HG03457 (cell line): ENCODE measurements at regions not wholly inside any gene's neighbourhood (a gene's known extent, or its start where the extent isn't known, plus 50 kb on each side); places are given as distances from the start of the nearest gene placed in this dataset.
"Not testable (repeated sequence)": the region's sequence is repeated elsewhere in the genome, so short reads cannot be mapped to it uniquely, and the experiment has no call there.

Source experiments
- ATAC-seq: cut with Tn5 transposase; IDR thresholded peaks from one replicate; pipeline ENCODE4 v1.9.1; 2021; ENCODE audit warnings: moderate number of reproducible peaks; ENCODE audit not compliant: unreplicated experiment

DNA sequence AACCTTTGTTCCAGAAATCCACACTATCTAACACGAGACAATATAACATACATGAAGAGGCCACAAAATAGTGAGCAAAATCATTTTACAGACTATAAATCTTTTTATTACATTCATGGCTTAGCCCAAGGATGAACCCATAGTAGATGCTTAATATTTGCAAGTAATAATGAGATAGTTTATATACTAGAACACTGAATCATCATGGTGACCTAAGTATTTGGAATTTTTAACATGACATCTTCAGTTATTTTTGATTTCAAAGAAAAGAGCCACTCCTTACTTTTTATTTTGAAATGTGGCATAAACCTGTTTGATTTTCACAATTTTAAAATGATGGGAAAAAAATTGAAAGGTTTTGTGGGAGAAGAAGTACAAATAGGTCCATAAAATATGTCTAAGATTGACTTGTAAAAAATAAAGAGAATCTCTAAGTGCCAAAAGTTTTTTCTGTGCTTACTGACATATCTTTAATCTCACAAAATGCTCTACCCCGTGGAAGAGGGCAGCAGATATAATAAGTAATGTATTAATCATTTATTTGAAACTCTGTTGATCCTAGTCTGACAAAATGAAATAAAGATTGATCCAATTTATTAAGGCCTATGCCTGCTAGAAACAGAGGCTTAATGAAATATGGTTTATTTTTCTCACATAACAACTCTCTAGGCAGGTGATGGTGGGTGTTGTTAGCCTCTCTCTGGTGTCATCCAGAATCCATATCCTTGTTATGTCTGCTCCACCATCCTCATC lies 224.5 kb upstream of the CENPE start:
- no peak for ATAC-seq

DNA sequence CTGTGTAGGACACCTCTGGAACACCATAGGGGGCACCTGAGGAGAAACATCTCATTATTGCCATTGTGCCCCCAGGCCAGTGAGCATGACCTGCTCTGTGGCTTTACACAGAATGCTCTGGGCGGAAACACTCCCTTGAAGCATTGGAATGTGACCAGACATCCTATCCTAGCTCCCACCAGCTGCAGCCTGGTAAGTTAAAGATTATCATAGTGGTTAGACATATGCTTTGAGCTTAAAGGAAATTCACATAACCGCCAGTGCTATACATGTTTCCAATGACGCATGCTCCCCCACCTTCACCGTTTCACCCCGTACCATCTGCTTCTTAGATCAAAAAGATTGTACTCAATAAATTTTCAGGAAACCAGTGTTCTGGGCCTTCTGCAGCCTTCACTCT lies 217.7 kb upstream of the CENPE start:
- ATAC-seq, result no peak

DNA sequence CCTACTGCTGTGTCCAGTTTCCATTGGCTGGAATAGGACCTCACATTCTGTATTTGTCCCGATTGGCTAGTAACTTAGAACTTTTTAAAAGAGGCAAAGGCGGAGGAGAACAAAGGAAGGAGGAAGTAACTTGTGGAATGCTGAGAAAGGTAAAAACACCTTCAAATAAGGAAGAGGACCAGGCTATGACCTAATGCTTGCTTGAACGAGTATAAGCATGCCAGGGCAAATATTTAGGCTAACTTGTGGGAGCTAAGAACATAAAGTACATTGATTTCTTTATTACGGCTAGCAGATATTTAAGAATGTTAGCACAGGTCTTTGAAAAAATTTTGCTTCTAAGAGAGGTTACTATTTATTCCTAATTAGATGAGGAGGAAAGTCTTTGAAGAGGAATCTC lies 214.5 kb upstream of the CENPE start:
- ATAC-seq, result not testable (repeated sequence)

DNA sequence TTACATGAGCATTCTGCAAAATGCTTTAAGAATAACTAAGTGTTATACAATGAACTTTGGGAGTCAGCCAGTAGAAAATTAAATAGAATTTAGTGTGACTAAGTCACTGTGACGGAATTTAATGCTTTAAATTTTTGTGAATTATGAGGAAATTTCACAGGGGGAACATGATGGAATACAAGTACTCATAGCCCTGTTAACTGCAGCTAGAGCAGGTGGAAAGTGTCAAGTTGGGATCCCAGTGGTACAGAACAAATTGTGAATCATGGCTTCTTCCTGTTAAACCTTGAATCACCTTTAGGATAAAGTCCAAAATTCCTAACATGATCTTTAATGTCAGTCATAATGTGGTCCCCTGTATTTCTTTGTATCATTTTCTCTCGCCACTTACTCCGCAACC lies 212.2 kb upstream of the CENPE start:
- ATAC-seq, result no peak

DNA sequence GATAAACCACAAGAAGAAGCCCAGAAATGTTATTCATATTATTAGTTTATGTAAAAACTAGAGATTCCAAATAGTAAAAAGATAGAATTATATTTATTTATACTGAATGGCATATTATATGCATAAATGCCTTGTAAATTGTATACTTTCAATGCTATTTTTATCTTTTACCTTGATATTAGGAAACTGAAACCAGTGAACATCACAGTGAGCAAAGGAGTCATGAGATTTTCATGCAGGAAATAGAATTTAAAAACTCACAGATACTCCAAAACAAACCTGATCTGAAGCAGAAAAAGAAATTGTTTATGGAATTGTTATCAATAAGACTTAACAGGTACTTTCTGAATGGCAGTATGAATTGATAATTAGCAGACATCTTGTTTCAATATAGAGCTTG lies 207.3 kb upstream of the CENPE start:
- ATAC-seq, result no peak

DNA sequence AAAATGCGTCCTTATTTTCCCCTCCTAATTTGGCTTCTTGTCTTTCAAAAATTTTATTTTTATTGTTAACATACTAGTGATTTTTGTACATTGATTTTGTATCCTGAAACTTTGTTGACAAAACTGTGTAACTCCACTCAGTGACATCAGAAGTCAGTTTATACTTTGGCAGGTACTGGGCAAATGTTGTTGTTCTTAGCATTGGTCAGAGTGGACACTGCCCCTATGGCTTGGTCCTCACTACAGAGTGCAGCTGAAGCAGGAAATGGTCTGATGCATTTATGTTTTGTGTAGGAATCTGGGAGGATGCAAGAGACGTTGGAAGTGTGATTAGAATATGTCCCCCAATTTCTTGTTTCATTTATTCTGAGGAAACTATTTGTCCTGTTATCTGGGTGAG lies 205.5 kb upstream of the CENPE start:
- ATAC-seq, result no peak

DNA sequence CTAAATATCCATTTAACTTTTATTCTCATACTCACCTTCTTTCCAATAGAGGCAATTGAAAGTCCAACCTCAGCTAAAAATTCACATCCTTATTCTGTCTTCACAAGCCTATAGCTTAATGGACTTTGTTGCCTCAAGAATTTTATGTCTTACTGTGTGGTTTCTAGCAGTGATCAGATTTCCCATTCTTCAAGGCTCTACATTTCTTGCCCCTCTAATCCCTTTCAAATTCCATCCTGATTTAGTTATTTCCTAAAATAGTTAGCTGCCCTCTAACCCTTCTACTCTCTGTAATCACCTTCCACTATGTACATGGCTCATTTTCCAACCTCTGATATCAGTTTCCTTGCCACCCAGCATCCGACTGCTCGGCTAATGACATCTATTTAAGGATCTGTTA lies 204.1 kb upstream of the CENPE start:
- ATAC-seq, result no peak

DNA sequence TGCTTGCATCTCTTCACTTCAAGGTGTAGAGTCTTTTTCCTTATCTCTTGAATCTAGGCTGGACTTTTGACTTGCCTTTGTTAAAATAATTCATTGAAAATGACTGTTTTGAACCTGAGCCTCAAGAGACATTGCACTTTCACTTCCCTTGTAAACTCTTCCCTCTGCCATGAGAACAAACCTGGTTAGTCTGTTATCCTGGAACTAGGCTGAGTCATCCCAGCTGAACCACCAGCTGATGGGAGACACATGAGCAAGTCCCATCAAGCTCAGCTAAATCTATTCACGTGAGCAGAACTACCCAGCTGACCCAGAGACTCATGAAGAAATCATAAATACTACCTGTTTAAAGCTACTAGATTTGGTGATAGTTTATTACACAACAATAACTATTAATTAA lies 202.3 kb upstream of the CENPE start:
- no peak for ATAC-seq

DNA sequence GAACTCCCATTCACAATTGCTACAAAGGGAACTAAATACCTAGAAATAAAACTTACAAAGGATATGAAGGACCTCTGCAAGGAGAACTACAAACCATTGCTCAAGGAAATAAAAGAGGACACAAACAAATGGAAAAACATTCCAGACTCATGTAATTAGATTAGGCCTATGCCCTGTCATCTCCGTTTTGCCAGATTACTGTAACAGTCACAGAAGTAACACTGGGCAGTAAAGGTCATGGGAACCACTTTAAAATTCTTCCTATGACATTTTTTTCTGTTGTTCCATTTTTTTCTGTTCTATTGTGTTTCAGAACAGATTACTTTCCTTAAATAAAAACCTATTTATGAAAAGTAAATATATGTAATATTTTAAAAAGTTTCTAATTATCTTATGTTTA lies 199.4 kb upstream of the CENPE start:
- no peak for ATAC-seq

DNA sequence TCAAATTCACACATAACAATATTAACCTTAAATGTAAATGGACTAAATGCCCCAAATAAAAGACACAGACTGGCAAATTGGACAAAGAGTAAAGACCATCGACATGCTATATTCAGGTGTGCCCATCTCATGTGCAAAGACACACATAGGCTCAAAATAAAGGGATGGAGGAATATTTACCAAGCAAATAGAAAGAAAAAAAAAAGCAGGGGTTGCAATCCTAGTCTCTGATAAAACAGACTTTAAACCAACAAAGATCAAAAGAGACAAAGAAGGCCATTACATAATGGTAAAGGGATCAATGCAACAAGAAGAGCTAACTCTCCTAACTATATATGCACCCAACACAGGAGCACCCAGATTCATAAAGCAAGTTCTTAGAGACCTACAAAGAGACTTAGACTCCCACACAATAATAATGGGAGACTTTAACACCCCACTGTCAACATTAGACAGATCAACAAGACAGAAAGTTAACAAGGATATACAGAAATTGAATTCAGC lies 189.4 kb upstream of the CENPE start:
- ATAC-seq, result not testable (repeated sequence)

DNA sequence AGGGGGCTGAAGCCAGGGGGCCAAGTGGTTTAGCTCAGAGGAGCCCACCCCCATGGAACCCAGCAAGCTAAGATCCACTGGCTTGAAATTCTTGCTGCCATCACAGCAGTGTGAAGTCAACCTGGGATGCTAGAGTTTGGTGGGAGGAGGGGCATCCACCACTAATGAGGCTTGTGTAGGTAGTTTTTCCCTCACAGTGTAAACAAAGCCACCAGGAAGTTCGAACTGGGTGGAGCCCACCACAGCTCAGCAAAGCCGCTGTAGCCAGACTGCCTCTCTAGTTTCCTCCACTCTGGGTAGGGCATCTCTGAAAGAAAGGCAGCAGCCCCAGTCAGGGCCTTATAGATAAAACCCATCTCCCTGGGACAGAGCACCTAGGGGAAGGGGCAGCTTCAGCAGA lies 187.4 kb upstream of the CENPE start:
- not testable (repeated sequence) for ATAC-seq

DNA sequence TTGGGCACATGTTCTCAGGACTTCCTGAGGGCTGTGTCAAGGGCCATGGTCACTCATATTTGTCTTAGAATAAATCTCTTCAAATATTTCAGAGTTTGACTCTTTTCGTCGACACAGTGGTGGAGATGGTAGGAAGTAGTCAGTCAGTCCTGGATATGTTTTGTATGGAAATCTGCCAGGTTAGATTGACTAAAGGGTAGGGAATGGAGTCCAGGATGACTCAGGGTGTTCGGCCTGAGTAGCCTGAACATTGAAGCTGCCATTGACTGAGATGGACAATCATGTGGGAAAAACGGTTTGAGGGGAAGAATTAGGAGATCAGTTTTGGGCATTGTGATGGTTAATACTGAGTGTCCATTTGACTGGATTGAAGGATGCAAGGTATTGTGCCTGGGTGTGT lies 177.1 kb upstream of the CENPE start:
- ATAC-seq, result no peak

DNA sequence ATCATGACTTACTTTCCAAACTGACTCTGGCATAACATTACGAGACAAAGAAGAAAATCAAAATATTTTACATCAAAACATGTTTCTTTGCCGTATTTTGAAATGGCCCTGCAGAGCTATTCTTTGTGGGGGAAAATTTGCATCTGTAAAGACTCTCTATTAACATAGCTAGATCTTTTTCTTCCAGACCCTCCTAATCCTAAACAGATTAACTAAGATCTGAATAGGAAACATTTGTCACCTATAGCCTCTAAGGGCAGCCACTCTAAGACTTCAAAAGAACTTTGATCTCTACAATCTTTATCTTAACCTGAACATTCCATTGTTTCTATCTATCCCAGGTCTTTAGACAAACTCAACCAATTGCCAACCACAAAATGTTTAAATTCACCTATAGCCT lies 176.6 kb upstream of the CENPE start:
- no peak for ATAC-seq

DNA sequence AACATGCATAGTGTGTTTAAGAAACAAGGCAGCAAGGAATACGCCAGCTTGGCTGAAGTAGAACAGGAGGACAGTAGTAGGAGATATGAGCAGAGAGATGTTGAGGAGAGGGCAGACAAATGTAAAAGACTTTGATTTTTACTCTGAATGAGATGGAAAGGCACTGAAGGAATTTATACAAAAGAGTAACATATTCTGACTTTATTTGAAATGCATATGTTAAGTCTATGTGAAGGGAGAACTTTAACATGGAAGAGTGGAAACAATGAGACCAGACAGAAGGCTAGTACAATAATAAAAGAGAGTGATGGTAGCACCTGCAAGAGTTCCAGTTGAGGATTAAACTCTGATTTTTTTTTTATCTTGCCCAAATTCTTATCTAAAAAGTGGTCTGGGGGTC lies 176.2 kb upstream of the CENPE start:
- no peak for ATAC-seq

DNA sequence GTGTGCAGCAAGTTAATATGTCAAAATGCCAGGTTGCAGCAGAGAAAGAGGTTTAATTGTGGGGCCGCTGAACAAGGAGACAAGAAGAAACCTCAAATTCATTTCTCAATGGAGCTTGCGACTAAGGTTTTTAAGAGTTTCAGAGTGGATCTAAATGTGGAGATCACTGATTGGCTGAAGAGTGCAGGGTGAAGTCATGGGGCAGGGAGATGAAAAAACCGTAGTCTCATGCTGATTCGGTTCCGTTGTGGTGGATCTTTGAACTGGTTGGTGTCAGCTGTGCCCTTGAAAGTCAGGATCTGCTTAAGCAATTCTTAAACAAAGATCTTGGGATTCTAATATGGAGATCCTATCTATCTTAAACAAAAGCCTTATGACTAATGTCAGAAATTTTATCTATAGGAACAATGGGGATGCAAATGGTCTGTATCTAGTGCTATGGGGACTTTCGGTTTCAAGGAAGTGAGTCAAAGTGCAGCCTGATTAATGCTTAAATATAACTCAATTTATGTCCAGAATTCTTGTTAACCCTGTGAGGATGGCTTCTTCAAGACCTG lies 173.9 kb upstream of the CENPE start:
- ATAC-seq, result no peak

DNA sequence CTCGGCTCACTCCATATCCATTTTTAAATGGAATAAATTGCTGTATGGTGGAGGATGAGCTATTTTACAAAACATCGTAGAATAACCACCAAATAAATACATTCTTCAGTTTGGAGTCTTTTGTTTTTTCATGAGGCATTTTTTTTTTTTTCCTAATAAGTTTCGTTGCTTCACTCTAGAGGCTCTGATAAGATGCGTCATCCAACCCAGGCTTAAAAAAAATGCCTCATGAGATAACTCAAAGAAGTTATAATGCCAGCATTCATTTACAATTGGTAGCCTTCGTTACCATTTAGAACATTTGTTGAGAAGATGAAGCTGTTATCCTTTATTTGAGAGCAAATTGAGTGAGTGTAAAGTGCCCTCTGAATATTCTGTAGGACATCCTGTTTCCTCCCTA lies 172.2 kb upstream of the CENPE start:
- ATAC-seq, result no peak

DNA sequence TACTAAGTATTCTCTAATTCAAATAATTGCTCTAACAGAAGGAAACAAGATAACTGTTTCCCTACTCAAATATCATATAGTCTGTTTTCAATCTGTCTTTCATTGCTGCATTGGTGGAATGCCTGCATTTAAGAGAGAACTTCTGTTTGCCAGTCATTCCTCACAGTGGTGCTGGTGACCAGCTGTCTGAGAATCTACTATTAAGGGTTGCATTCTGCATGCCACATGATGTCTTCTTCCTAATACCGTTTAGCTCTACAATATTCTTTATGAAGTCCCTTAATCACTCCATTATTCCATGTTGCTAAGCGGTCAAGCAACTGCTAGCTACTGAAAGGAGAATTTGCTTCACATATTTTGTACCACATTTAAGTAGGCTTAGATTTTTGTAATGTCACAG lies 167.1 kb upstream of the CENPE start:
- no peak for ATAC-seq

DNA sequence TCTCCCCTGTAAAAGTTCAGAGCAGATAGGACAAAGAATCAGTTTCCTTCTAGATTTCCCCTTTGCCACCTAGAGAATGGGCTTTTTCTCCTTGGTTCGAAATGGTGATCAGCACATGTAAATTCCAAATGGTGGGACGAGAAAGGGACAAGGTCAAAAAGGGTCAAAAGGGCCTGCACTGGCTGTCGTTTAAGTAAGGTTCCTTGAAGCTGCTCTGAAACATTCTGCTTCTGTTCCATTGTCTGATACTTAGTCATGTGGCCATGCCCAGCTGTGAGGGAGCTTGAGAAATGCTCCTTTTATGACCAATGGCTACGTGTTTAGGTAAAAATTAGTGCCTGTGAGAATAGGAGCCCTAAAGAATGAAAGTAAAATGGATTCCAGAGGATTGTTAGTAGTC lies 165.9 kb upstream of the CENPE start:
- no peak for ATAC-seq

DNA sequence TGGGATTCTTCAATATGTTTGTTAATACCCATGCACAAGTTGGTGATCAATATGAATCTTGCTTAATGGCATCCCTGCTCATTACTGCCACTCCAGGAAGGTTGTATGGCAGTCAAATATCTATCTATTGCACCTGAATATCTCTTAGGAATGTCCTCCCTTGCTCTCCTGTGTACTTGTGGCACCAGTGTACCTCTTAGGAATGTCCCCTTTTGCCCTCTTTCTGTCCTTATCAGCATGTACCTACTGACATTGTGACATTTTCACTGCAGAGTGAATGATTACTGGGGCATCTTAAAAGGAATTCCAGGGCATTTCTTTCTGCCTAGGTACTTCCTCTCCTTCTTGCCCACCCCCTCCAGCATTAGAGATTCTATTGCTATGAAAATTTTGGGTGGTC lies 163.8 kb upstream of the CENPE start:
- ATAC-seq, result no peak

DNA sequence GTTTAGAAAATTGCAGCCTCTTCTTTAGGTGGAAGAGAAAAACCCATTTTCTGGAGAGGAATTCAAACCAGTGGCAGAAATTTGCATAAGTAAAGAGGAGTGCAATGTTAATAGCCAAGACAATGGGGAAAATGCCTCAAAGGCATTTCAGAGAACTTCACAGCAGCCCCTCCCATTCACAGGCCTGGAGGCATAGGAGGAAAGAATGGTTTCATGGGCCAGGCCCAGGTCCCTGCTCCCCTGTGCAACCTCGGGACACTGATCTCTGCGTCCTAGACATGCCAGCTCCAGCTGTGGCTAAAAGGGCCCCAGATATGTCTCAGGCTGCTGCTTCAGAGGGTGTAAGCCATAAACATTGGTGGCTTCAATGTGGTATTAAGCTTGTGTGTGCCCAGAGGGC lies 161.8 kb upstream of the CENPE start:
- no peak for ATAC-seq

DNA sequence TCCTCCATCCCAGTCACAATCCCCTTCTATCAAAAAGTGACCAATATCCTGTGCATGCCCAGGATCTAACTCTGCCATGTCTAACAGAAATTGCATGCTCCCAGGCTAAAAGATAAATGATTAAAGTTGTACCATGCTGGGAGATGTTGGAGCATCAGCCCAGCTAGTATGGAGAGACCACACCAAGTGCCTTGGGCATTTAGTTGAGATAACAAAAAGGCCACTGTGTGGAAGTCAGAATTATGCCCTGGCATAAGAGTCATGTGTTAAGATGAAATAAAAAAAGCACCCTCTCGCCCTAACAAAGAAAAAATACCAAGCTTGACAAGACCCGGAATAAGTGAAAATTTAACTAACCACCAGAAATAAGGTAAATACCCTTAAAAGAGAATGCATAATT lies 155.9 kb upstream of the CENPE start:
- no peak for ATAC-seq

DNA sequence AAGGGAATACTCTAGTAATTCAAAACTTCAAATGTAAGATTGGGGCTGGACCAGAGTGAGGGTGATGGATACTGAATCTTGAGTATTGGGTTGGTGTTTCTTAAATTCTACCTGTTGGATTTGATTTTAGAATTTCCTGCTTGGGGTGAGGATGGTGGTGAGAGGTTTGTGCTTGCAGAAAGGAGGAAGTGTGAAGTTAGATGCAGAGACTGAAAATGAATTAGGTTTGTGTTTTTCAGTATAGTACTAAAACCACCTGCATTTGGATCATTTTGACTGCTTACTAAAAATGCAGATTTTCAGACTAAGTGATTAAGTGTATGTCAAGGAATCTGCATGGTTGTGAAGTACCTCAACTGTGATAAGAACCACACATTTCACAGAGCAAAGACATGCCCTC lies 131.5 kb upstream of the CENPE start:
- ATAC-seq, result no peak

DNA sequence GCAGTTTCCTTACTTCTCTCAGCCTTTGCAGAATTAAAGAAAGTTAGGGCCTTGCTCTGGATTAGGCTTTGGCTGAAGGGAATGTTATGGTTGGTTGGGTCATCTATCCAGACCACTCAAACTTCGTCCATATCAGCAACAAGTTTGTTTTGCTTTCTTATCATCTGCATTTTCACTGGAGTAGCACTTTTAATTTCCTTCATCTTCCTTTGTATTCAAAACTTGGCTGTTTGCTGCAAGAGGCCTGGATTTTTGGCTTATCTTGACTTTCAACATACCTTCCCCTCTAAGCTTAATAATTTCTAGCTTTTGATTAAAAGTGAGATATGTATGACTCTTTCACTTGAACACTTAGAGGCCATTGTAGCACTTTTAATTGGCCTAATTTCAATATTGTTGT lies 126.7 kb upstream of the CENPE start:
- no peak for ATAC-seq
